Non-pigmented ciliary epithelial cell (primary cell): ENCODE measurements at regions not wholly inside any gene's neighbourhood (a gene's known extent, or its start where the extent isn't known, plus 50 kb on each side); places are given as distances from the start of the nearest gene placed in this dataset.

Experiments
- DNase-seq: peaks from one replicate; pipeline ENCODE4 v3.0.0-alpha.2; 2010; ENCODE audit warnings: low read depth

GRCh38 chr22:27475548-27475897 lies 326.0 kb downstream of the MN1 start:
- no peak for DNase-seq

DNA sequence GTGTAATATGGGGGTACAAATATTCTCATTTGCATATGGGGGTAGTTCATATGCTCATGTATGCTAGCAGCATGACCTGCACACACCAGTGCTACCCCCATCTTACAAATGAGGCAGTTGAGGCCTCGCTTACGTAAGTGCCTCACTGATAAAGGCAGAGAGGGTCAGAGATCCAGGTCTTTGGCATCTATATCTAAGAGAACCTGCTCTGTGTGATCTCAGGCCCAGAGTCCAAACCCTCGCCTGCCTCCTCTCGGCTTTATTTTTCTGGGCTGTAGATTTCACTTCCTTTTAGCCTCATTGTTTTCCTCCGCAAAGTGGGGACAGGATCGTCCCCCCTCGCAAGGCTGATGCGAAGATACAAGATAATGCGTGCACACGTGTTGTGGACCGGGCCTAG lies 325.2 kb downstream of the MN1 start:
- no peak for DNase-seq

- no peak for DNase-seq
Measured at GRCh38 chr22:27476729-27477128, 324.8 kb downstream of the MN1 start.

- no peak for DNase-seq
Measured at GRCh38 chr22:27477171-27477570, 324.4 kb downstream of the MN1 start.

DNA sequence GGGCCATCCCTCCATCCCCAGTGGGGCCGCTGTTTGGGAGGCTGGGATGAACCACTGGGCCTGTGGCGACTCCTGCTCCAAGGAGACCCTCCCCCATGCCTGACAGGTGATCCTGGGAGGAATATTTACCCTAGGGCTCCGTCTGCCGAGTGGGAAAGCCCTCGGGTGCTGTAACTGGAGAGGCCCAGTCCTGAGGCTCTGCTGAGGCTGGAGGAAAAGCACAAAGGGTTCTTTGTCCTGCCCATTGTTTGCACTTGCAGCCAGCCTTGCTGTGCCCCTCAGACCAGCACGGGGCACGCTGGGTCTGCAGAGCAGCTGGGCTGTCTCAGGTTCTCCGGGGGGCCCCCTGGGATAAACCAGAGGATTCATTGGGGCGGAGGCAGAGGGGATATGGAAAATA lies 321.1 kb downstream of the MN1 start:
- no peak for DNase-seq

DNA sequence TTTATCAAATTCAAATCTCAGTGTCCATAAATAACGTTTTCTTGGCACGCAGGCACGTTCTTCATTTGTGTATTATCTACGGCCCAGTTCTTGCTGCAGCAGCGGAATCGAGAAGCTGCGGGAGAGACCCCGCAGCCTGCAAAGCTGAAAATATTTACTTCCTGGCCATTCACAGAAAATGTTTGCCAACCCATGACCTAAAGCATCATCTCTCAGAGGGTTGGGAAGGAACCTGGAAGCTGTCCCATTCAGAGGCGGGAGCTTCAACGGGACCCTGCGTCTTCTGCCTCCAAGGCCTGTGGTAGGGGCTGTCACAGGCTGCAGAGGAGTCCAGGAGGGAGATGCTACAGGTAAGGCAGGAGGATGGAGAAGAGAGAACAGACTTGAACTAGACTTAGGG lies 319.2 kb downstream of the MN1 start:
- DNase-seq = no peak

- DNase-seq = no peak
Measured at GRCh38 chr22:27483095-27483785, 318.3 kb downstream of the MN1 start.

DNA sequence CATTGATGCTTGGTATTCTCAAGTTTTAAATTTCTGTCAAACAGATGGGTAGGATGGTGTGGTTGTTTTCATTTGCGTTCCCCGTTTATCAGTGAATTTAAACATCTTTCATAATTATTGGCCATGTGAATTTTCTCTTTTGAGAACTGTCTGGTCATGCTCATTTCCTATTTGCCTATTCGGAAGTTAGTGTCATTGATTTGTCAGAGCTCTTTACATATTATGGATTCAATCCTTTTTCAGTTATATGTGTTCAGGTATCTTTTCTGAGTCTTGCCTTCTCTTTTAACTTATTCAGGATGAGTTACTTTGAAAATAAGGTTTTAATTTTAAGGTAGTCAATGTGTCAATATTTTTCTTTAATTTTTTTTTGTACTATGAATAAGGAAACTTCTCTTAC lies 315.7 kb downstream of the MN1 start:
- DNase-seq = no peak

- no peak for DNase-seq
Measured at GRCh38 chr22:27487600-27488452, 313.7 kb downstream of the MN1 start.

DNA sequence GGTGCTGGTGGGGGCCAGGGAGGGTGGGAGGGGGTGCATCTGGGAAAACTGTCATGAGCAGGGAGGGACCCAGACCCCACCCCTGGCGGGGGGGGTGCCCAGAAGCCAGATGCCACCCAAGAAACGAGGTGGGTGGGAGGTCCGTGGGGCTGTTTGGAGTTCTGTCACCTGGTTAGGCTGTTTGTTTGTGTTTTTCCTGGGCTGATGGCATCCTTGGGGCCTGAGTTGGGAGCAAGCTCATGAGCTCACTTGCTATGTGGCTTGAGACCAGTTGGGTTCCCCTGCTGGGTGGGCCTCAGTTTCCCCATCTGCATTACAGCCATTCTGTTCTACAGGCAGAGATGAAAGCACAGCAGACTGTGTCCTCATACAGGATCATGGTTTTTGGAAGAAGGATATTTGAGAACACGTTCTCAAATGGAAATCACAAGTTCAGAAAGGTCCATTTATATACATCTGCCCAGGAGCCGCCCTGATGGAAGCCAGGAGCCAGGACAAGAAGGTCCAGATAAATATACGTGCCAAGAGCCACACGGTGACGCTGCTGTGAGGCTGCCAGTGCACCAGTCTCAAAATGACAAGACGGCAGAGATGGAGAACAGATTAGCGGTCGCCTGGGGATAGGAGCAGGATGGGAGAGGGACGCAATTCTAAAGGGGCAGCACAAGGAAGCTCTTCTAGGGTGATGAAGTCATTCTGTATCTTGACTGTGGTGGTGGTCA lies 312.9 kb downstream of the MN1 start:
- DNase-seq = no peak

DNA sequence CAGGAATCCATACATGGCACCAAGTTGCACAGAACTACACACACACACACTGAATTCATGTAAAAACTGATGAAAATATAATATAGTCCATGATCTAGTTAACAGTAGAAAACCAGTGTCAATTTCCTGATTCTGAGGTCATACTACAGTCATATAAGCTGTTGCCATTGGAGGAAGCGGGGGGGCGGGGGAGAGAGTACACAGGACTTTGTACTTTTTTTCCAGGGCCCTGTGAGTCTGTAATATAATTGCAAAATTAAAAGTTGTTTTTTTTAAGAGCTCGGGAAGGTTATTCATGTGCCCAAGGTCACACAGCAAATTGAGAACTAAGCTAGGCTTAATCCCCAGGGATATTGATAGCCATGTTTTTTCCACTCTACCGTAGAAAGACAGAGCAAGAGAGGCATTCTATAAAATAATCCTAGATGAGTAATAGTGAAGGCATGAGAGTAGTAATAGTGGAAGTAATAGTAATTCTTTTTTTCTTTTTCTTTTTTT lies 312.3 kb downstream of the MN1 start:
- DNase-seq = no peak

- no peak for DNase-seq
Measured at GRCh38 chr22:27490080-27490479, 311.5 kb downstream of the MN1 start.

DNA sequence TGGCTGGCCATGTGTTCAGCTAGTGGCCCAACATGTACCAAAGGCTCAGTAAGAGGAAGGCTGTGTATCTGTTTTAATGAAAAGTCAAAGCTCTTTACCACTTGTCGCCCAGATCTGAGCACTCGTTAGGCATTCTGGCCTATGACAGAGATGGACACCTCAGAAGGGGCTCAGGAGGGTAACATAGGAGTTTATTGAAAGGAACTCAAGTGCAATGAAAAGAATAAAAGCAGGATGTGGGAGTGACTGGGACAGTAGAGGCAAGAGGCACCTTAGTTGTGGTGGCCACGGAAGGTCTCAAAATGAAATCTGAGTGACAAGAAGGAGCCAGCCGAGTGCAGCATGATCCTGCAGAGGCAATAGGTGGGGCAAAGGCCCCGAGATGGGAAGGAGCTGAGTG lies 309.7 kb downstream of the MN1 start:
- no peak for DNase-seq

DNA sequence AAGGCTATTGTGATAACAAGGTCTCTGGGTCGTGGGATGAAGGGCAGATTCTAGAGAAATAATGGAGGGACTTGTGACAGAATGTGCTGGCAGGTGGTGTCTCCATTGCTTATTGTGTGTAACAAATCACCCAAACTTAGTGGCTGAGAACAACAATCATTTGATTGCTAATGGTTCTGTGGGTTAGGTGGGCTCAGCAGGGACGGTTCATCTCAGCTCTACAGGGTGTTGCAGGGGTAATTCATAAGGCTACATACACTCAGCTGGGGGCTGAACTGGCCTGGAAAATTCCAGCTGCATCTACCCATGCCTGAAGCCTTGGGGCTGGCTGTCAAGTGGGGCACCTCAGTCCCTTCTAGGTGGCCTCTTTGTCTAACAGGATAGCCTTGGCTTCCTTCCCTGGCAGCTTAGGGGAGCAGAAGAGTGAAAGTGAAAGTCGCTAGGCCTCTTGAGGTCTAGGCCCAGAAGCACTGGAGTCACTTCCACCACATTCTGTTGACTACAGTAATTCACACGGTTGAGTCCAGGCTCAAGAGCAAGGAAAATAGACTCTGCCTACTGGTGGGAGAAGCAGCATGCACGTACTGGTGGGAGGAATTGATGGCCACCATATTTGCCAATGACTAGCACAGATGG lies 308.9 kb downstream of the MN1 start:
- no peak for DNase-seq

DNA sequence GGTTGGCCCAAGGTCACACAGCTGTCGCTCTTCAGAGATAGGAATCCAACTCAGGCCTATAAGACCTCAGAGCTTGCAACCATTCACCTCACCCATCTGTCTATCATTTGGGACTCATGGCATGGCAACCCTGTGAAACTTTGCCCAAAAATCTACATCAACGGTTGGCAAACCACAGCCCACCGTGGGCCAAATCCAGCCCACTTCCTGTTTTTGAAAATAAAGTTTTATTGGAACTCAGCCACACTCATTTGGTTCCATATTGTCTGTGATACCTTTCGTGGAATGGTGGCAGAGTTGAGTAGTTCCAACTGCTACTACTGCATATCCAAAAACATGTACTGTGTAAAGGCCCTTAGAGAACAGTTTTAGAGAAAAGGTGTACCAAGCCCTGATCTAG lies 307.8 kb downstream of the MN1 start:
- DNase-seq = no peak

- no peak for DNase-seq
Measured at GRCh38 chr22:27494785-27495184, 306.8 kb downstream of the MN1 start.

DNA sequence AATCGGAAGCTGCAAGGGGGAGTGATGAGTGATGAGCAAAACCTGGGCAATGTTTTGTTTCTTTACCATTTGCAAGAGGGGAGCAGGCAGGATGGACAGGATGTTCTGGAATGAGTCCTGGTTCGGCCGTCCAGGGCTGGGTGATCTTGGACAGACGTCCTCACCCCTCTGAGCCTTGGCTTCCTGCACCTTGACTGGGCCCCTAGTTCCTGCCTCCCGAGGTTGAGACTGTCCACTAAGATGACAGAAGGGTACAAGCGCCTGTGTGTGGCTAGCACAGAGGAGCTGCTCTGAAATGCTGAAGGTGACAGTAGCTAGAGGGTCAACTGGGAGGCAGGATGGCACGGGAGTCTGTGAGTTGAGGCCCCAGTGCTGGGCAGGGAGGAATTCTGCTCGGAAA lies 306.2 kb downstream of the MN1 start:
- DNase-seq = no peak

DNA sequence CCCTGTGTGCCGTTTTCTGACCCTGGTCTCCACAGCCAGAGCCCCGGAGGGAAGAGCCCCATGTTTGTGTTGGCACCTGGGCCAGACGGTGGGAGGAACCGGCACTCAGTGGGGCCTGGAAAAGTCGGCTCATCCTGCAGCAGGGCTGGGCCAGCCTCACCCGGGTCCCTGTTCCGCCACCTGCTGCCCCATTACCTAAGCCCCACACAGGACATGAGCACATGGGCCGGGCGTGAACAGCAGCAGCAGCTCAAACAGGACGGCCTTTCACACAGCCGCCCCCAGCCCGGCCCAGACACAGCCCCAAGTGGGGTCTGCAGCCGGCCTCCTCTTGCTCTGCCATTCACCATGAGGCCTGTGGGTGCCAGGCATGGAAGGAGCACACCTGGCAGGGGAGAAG lies 302.4 kb downstream of the MN1 start:
- no peak for DNase-seq

- no peak for DNase-seq
Measured at GRCh38 chr22:27501191-27501936, 300.2 kb downstream of the MN1 start.

- DNase-seq = no peak
Measured at GRCh38 chr22:27502327-27502726, 299.2 kb downstream of the MN1 start.

DNA sequence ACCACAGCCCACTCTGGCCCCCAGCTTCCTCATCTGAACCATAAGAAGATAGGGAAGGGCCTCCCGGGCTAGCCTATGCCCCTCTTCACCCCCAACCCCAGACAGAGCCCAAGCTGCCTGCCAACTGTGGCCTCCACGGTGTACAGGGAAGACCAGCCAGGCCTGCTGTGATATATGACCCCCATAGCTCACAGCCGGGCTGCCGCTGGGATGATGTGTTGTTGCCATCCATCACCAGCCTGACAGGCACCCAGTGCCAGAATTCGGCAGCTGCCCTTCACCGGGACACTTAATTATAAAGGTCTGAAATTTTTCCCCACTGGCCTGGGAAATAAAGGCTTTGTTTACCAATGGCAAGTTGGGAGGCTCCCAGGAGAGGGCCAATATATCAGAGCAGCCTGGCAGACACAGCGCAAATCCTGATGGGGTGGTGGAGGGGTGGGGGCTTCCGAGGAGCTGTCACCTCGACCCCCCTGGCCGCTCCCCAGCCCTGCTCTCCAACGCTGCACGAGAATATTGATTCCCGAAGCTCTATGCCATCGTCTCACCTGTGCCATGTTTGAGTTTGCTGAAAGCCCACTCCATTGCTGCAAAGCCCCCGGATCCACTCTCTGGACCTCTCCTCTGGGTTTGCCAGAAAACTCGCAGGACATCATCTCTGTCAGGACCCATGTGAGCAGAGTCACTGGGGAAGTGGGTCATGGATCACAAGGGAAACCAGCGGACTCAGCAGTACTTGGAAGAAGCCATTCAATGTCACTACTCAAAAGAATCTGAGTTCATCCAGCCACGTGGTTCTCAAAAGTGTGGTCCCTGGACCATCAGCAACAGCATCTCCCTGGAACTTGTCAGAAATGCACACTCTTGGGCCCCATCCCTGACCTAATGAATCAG lies 296.9 kb downstream of the MN1 start:
- no peak for DNase-seq
